ENCODE measurements at regions not wholly inside any gene's neighbourhood (a gene's known extent, or its start where the extent isn't known, plus 50 kb on each side); places are given as distances from the start of the nearest gene placed in this dataset.

DNA sequence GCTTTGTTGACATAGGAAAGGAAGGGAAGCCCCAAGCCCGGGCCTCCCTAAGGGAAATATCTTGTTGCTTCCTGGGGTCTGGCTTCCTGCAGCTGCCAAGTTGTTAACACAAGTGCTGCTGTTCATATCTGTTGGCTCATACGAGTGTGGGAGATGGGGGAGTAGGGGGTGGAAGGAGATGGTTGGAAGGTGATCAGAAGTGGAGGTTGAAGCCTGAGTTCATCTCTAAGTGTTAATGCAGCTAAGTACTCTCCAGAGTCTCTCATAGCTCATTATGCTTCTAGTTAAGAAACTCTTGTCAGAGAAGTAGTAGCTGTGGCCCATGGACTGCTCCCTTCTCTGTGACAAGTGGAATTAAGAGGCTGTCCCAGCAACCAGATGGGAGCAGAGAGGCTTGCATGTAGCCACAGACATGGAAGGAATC, 319.2 kb upstream of the SPAG17 start:
- TF ChIP-seq, protein P1, sequence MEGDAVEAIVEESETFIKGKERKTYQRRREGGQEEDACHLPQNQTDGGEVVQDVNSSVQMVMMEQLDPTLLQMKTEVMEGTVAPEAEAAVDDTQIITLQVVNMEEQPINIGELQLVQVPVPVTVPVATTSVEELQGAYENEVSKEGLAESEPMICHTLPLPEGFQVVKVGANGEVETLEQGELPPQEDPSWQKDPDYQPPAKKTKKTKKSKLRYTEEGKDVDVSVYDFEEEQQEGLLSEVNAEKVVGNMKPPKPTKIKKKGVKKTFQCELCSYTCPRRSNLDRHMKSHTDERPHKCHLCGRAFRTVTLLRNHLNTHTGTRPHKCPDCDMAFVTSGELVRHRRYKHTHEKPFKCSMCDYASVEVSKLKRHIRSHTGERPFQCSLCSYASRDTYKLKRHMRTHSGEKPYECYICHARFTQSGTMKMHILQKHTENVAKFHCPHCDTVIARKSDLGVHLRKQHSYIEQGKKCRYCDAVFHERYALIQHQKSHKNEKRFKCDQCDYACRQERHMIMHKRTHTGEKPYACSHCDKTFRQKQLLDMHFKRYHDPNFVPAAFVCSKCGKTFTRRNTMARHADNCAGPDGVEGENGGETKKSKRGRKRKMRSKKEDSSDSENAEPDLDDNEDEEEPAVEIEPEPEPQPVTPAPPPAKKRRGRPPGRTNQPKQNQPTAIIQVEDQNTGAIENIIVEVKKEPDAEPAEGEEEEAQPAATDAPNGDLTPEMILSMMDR (IDR thresholded peaks at IDR 0.05), result no peak
- TF ChIP-seq POLR2A (IDR thresholded peaks at IDR 0.05), result no peak

All from esophagus squamous epithelium (tissue), 4 donors.